WTC11 (cell line): ENCODE measurements at regions not wholly inside any gene's neighbourhood (a gene's known extent, or its start where the extent isn't known, plus 50 kb on each side); places are given as distances from the start of the nearest gene placed in this dataset.
A peak's percentile ranks its signal among the peaks of the same experiment; 100 is the strongest.

Source experiments
- ATAC-seq: fragments of 200-7000 bp; cut with Tn5 transposase; 2 replicates; pipeline ENCODE4 v1.10.0; 2021; ENCODE audit warnings: mild to moderate bottlenecking, moderate library complexity
- CTCF ChIA-PET: fragments of 300-600 bp; sonication (Branson Sonifier 250); formaldehyde crosslinking; loops from one replicate; lab custom pipeline; 2021; ENCODE audit warnings: antibody characterized with exemption; lab: Charles Lee
- POLR2A ChIA-PET: fragments of 350-600 bp; sonication (Branson Sonifier 250); formaldehyde crosslinking; loops from one replicate; lab custom pipeline; 2021; ENCODE audit warnings: antibody characterized with exemption; lab: Charles Lee
- DNase-seq: peaks from one replicate; pipeline ENCODE4 v3.0.0; 2021; ENCODE audit warnings: low spot score
- H3K27ac Mint-ChIP-seq: 2 replicates; pipeline ENCODE4 v1.8.0; 2021; ENCODE audit warnings: mixed read lengths
- H3K27me3 Mint-ChIP-seq: 2 replicates; pipeline ENCODE4 v1.8.0; 2021; ENCODE audit warnings: low read depth, mild to moderate bottlenecking, moderate library complexity, mixed read lengths
- H3K36me3 Mint-ChIP-seq: 2 replicates; pipeline ENCODE4 v1.8.0; 2021; ENCODE audit warnings: mixed read lengths
- H3K4me1 Mint-ChIP-seq: 2 replicates; pipeline ENCODE4 v1.8.0; 2022; ENCODE audit warnings: mixed read lengths
- H3K4me3 Mint-ChIP-seq: 2 replicates; pipeline ENCODE4 v1.8.0; 2021; ENCODE audit warnings: mild to moderate bottlenecking, moderate library complexity, mixed read lengths
- H3K9me3 Mint-ChIP-seq: 2 replicates; pipeline ENCODE4 v1.8.0; 2021; ENCODE audit warnings: mixed read lengths
- ATF3 ChIP-seq: sonication (generic); formaldehyde crosslinking; conservative IDR thresholded peaks from 2 replicates; pipeline ENCODE4 v1.8.1; 2022; ENCODE audit warnings: mild to moderate bottlenecking, missing genetic modification reagents
- GTF2I ChIP-seq: fragments of 250-450 bp; sonication (Bioruptor Pico); conservative IDR thresholded peaks from 2 replicates; pipeline ENCODE4 v1.4.0; 2021; ENCODE audit warnings: mild to moderate bottlenecking
- HMGXB4 ChIP-seq: sonication (generic); formaldehyde crosslinking; IDR thresholded peaks from 2 replicates; pipeline ENCODE4 v1.8.1; 2023; ENCODE audit warnings: mild to moderate bottlenecking, moderate library complexity, missing genetic modification reagents
- IRF2 ChIP-seq: sonication (generic); formaldehyde crosslinking; IDR thresholded peaks from 2 replicates; pipeline ENCODE4 v1.8.0; 2022; ENCODE audit warnings: low read depth, missing genetic modification reagents, borderline replicate concordance
- NFYB ChIP-seq: sonication (generic); formaldehyde crosslinking; conservative IDR thresholded peaks from 2 replicates; pipeline ENCODE4 v1.8.0; 2022; ENCODE audit warnings: low read depth, missing genetic modification reagents
- RORB ChIP-seq: fragments of 250-450 bp; sonication (Bioruptor Pico); IDR thresholded peaks from 2 replicates; pipeline ENCODE4 v1.9.0; 2021; ENCODE audit warnings: mild to moderate bottlenecking
- TEAD1 ChIP-seq: sonication (generic); formaldehyde crosslinking; IDR thresholded peaks from 2 replicates; pipeline ENCODE4 v1.8.0; 2022; ENCODE audit warnings: mild to moderate bottlenecking, missing genetic modification reagents
- USF2 ChIP-seq: sonication (generic); formaldehyde crosslinking; IDR thresholded peaks from 2 replicates; pipeline ENCODE4 v1.8.1; 2023; ENCODE audit warnings: mild to moderate bottlenecking, missing genetic modification reagents, moderate library complexity
- ZBTB21 ChIP-seq: sonication (generic); formaldehyde crosslinking; IDR thresholded peaks from 2 replicates; pipeline ENCODE4 v1.8.1; 2023; ENCODE audit warnings: mild to moderate bottlenecking, missing genetic modification reagents, borderline replicate concordance
- ZNF396 ChIP-seq: fragments of 250-450 bp; sonication (Bioruptor Pico); IDR thresholded peaks from 2 replicates; pipeline ENCODE4 v1.8.0; 2021; ENCODE audit warnings: mild to moderate bottlenecking, moderate library complexity, borderline replicate concordance
- ZNF423 ChIP-seq: fragments of 250-450 bp; sonication (Bioruptor Pico); IDR thresholded peaks from 2 replicates; pipeline ENCODE4 v2.1.2; 2022; ENCODE audit warnings: mild to moderate bottlenecking, moderate library complexity
- ZNF671 ChIP-seq: fragments of 250-450 bp; sonication (Bioruptor Pico); IDR thresholded peaks from 2 replicates; pipeline ENCODE4 v1.8.0; 2021; ENCODE audit warnings: mild to moderate bottlenecking
- TF ChIP-seq, protein P1 (sequence below): fragments of 250-450 bp; sonication (Bioruptor Pico); IDR thresholded peaks from 2 replicates; pipeline ENCODE4 v1.9.0; 2021; ENCODE audit warnings: moderate library complexity, mild to moderate bottlenecking, inconsistent platforms, borderline replicate concordance
- TF ChIP-seq, protein P2 (sequence below): sonication (generic); formaldehyde crosslinking; IDR thresholded peaks from 2 replicates; pipeline ENCODE4 v1.8.0; 2022; ENCODE audit warnings: mild to moderate bottlenecking, missing genetic modification reagents
- TF ChIP-seq, protein P3 (sequence below): fragments of 250-450 bp; sonication (Bioruptor Pico); IDR thresholded peaks from 2 replicates; pipeline ENCODE4 v1.9.0; 2021; ENCODE audit warnings: mild to moderate bottlenecking, borderline replicate concordance
- TF ChIP-seq, protein P4 (sequence below): sonication (generic); formaldehyde crosslinking; IDR thresholded peaks from 2 replicates; pipeline ENCODE4 v1.8.1; 2022; ENCODE audit warnings: mild to moderate bottlenecking, missing genetic modification reagents, moderate library complexity, borderline replicate concordance
- TF ChIP-seq, protein P5 (sequence below): sonication (generic); formaldehyde crosslinking; IDR thresholded peaks from 2 replicates; pipeline ENCODE4 v1.8.0; 2022; ENCODE audit warnings: missing genetic modification reagents

- ChIA-PET CTCF (interaction anchor here (0.6 to 4.1 kb wide), 7 partner anchors 24 to 168 kb away, joined by 3 to 23 read pairs (median 4); no protein-coding TSS in a partner anchor), POLR2A (no interaction called here)
- TF ChIP-seq, protein P1, sequence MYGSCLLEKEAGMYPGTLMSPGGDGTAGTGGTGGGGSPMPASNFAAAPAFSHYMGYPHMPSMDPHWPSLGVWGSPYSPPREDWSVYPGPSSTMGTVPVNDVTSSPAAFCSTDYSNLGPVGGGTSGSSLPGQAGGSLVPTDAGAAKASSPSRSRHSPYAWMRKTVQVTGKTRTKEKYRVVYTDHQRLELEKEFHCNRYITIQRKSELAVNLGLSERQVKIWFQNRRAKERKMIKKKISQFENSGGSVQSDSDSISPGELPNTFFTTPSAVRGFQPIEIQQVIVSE (CRISPR knock-in tag), result no peak
- TF ChIP-seq ZNF423 (CRISPR knock-in tag), result no peak
- TF ChIP-seq, protein P2, sequence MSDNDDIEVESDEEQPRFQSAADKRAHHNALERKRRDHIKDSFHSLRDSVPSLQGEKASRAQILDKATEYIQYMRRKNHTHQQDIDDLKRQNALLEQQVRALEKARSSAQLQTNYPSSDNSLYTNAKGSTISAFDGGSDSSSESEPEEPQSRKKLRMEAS, result no peak
- TF ChIP-seq ZNF396 (CRISPR knock-in tag), result no peak
- TF ChIP-seq ATF3 (CRISPR knock-in tag), result no peak
- TF ChIP-seq GTF2I (CRISPR knock-in tag), result no peak
- no peak for TF ChIP-seq TEAD1
- TF ChIP-seq ZNF671 (CRISPR knock-in tag), result no peak
- TF ChIP-seq IRF2 (CRISPR knock-in tag), result no peak
- TF ChIP-seq NFYB (CRISPR knock-in tag), result no peak
- DNase-seq, result no peak
- Mint-ChIP-seq H3K9me3 (no peaks in the 10 kb centered on the region), H3K4me3 (no peak overlapping the region), H3K27me3 (no peaks in the 10 kb centered on the region), H3K27ac (no peak overlapping the region; the same call in 1 of the 2 replicates), H3K4me1 (peaks cover 37% of the 10 kb centered on the region), H3K36me3 (no peaks in the 10 kb centered on the region)
- no peak for ATAC-seq
These were observed 124.6 kb upstream of the IQSEC1 start for GRCh38 chr3:13197795-13198194.

GRCh38 chr3:13197281-13197680 lies 124.1 kb upstream of the IQSEC1 start:
- CTCF ChIA-PET, result interaction anchor here (0.6 to 4.1 kb wide), 4 partner anchors 24 to 105 kb away, joined by 3 to 23 read pairs (median 4); no protein-coding TSS in a partner anchor
- Mint-ChIP-seq H3K9me3 (no peaks in the 10 kb centered on the region), H3K27ac (no peak overlapping the region; the same call in 1 of the 2 replicates), H3K4me1 (peaks cover 40% of the 10 kb centered on the region), H3K4me3 (no peak overlapping the region), H3K36me3 (no peaks in the 10 kb centered on the region), H3K27me3 (no peaks in the 10 kb centered on the region)
- TF ChIP-seq ZNF423 (CRISPR knock-in tag) (no peak), TEAD1 (no peak)
- ATAC-seq, result no peak
- no peak for DNase-seq
- POLR2A ChIA-PET, result no interaction called here

- ChIA-PET CTCF (interaction anchor here (1.1 kb wide), 1 partner anchor 71 kb away, joined by 4 read pairs; no protein-coding TSS in a partner anchor), POLR2A (interaction anchor here (0.6 kb wide), 1 partner anchor 151 kb away, joined by 3 read pairs; no protein-coding TSS in a partner anchor)
- peak overlapping the region; percentile 6; the same call in 1 of the 2 replicates for H3K27ac Mint-ChIP-seq
- no peaks in the 10 kb centered on the region for H3K27me3 Mint-ChIP-seq
- ATAC-seq (no peak), DNase-seq (no peak)
- no peaks in the 10 kb centered on the region for H3K36me3 Mint-ChIP-seq
- H3K4me3 Mint-ChIP-seq, result no peak overlapping the region
- H3K4me1 Mint-ChIP-seq, result peaks cover 34% of the 10 kb centered on the region
- H3K9me3 Mint-ChIP-seq, result no peaks in the 10 kb centered on the region
- TF ChIP-seq NFYB (CRISPR knock-in tag) (no peak), ZBTB21 (CRISPR knock-in tag) (no peak), USF2 (CRISPR knock-in tag) (no peak), RORB (CRISPR knock-in tag) (no peak), HMGXB4 (CRISPR knock-in tag) (no peak)
- TF ChIP-seq, protein P3, sequence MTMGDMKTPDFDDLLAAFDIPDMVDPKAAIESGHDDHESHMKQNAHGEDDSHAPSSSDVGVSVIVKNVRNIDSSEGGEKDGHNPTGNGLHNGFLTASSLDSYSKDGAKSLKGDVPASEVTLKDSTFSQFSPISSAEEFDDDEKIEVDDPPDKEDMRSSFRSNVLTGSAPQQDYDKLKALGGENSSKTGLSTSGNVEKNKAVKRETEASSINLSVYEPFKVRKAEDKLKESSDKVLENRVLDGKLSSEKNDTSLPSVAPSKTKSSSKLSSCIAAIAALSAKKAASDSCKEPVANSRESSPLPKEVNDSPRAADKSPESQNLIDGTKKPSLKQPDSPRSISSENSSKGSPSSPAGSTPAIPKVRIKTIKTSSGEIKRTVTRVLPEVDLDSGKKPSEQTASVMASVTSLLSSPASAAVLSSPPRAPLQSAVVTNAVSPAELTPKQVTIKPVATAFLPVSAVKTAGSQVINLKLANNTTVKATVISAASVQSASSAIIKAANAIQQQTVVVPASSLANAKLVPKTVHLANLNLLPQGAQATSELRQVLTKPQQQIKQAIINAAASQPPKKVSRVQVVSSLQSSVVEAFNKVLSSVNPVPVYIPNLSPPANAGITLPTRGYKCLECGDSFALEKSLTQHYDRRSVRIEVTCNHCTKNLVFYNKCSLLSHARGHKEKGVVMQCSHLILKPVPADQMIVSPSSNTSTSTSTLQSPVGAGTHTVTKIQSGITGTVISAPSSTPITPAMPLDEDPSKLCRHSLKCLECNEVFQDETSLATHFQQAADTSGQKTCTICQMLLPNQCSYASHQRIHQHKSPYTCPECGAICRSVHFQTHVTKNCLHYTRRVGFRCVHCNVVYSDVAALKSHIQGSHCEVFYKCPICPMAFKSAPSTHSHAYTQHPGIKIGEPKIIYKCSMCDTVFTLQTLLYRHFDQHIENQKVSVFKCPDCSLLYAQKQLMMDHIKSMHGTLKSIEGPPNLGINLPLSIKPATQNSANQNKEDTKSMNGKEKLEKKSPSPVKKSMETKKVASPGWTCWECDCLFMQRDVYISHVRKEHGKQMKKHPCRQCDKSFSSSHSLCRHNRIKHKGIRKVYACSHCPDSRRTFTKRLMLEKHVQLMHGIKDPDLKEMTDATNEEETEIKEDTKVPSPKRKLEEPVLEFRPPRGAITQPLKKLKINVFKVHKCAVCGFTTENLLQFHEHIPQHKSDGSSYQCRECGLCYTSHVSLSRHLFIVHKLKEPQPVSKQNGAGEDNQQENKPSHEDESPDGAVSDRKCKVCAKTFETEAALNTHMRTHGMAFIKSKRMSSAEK, result no peak
- TF ChIP-seq, protein P4, sequence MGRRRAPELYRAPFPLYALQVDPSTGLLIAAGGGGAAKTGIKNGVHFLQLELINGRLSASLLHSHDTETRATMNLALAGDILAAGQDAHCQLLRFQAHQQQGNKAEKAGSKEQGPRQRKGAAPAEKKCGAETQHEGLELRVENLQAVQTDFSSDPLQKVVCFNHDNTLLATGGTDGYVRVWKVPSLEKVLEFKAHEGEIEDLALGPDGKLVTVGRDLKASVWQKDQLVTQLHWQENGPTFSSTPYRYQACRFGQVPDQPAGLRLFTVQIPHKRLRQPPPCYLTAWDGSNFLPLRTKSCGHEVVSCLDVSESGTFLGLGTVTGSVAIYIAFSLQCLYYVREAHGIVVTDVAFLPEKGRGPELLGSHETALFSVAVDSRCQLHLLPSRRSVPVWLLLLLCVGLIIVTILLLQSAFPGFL (CRISPR knock-in tag), result no peak
- TF ChIP-seq, protein P5, sequence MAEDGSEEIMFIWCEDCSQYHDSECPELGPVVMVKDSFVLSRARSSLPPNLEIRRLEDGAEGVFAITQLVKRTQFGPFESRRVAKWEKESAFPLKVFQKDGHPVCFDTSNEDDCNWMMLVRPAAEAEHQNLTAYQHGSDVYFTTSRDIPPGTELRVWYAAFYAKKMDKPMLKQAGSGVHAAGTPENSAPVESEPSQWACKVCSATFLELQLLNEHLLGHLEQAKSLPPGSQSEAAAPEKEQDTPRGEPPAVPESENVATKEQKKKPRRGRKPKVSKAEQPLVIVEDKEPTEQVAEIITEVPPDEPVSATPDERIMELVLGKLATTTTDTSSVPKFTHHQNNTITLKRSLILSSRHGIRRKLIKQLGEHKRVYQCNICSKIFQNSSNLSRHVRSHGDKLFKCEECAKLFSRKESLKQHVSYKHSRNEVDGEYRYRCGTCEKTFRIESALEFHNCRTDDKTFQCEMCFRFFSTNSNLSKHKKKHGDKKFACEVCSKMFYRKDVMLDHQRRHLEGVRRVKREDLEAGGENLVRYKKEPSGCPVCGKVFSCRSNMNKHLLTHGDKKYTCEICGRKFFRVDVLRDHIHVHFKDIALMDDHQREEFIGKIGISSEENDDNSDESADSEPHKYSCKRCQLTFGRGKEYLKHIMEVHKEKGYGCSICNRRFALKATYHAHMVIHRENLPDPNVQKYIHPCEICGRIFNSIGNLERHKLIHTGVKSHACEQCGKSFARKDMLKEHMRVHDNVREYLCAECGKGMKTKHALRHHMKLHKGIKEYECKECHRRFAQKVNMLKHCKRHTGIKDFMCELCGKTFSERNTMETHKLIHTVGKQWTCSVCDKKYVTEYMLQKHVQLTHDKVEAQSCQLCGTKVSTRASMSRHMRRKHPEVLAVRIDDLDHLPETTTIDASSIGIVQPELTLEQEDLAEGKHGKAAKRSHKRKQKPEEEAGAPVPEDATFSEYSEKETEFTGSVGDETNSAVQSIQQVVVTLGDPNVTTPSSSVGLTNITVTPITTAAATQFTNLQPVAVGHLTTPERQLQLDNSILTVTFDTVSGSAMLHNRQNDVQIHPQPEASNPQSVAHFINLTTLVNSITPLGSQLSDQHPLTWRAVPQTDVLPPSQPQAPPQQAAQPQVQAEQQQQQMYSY, result no peak
These were observed 122.1 kb upstream of the IQSEC1 start for GRCh38 chr3:13195374-13195773.
